Astrocyte of the cerebellum (primary cell): ENCODE measurements at regions not wholly inside any gene's neighbourhood (a gene's known extent, or its start where the extent isn't known, plus 50 kb on each side); places are given as distances from the start of the nearest gene placed in this dataset.

Source experiments
- DNase-seq: peaks from one replicate; pipeline ENCODE4 v3.0.0-alpha.2; 2011; ENCODE audit warnings: low read depth
- H3K4me3 ChIP-seq: 2 replicates; pipeline ENCODE4 v1.5.1; 2011; ENCODE audit warnings: mild to moderate bottlenecking, low read depth, low read length, moderate library complexity
- CTCF ChIP-seq: IDR thresholded peaks from 2 replicates; pipeline ENCODE4 v1.5.1; 2012; ENCODE audit warnings: low read length, low read depth, moderate library complexity, mild to moderate bottlenecking; ENCODE audit errors: missing control alignments
- in situ Hi-C: cut with HindIII; loops from 2 replicates; pipeline ENCODE4 v1.10.0; 2017; ENCODE audit warnings: low sequenced_read_pairs

- no peak for TF ChIP-seq CTCF
- DNase-seq: no peak
- in situ Hi-C loops: no loop called here
- no peak overlapping the region for H3K4me3 ChIP-seq
Observed at GRCh38 chr2:190767821-190768220, 112.8 kb upstream of the GLS start.

GRCh38 chr2:190769258-190769657 is 111.4 kb upstream of the GLS start:
- H3K4me3 ChIP-seq: no peak overlapping the region
- DNase-seq: no peak
- TF ChIP-seq CTCF: no peak
- in situ Hi-C loops: no loop called here

- TF ChIP-seq CTCF: no peak
- DNase-seq: no peak
- in situ Hi-C loops: no loop called here
- no peak overlapping the region for H3K4me3 ChIP-seq
Observed at GRCh38 chr2:190771726-190772125, 108.9 kb upstream of the GLS start.

GRCh38 chr2:190780594-190780993 is 100.0 kb upstream of the GLS start:
- H3K4me3 ChIP-seq: no peak overlapping the region
- TF ChIP-seq CTCF: no peak
- in situ Hi-C loops: loop anchor here (25.0 kb wide), 1 partner anchor 257 kb away; no protein-coding TSS in a partner anchor
- DNase-seq: no peak

GRCh38 chr2:190781604-190782198 is 98.9 kb upstream of the GLS start:
- peak; percentile 57 for TF ChIP-seq CTCF
- peak; percentile 63 for DNase-seq
- in situ Hi-C loops: loop anchor here (25.0 kb wide), 1 partner anchor 256 kb away; no protein-coding TSS in a partner anchor
- no peak overlapping the region for H3K4me3 ChIP-seq

GRCh38 chr2:190782264-190782663 is 98.4 kb upstream of the GLS start:
- H3K4me3 ChIP-seq: no peak overlapping the region
- DNase-seq: no peak
- TF ChIP-seq CTCF: no peak
- in situ Hi-C loops: loop anchor here (25.0 kb wide), 1 partner anchor 255 kb away; no protein-coding TSS in a partner anchor
